GM12878 (cell line): ENCODE measurements at regions not wholly inside any gene's neighbourhood (a gene's known extent, or its start where the extent isn't known, plus 50 kb on each side); places are given as distances from the start of the nearest gene placed in this dataset.

Experiments used
- ATAC-seq: fragments of 200-7000 bp; cut with Tn5 transposase; 3 replicates; pipeline ENCODE4 v1.9.1; 2020; ENCODE audit warnings: mild to moderate bottlenecking, moderate library complexity
- BruUV-seq: library from RNA; stranded (reverse); fragments of 400-500 nt; replicated peaks from 2 replicates; lab custom pipeline; 2021; lab: Mats Ljungman, UMichigan
- CTCF ChIA-PET: fragments of 300-600 bp; sonication (Branson Sonifier 250); formaldehyde crosslinking; extraction: SDS; loops from one replicate; lab custom pipeline; 2021; ENCODE audit warnings: inconsistent platforms; lab: Yijun Ruan, JAX
- POLR2A ChIA-PET: fragments of 350-600 bp; formaldehyde crosslinking; extraction: SDS; loops from one replicate; lab custom pipeline; 2021; ENCODE audit warnings: inconsistent platforms; lab: Charles Lee
- RAD21 ChIA-PET: fragments of 300-600 bp; sonication (Branson Sonifier 250); formaldehyde crosslinking; loops from one replicate; lab custom pipeline; 2023; ENCODE audit warnings: antibody characterized with exemption; ENCODE audit not compliant: unreplicated experiment; lab: Charles Lee
- SMC1A ChIA-PET: fragments of 300-600 bp; sonication (Branson Sonifier 250); formaldehyde crosslinking; loops from one replicate; lab custom pipeline; 2023; ENCODE audit not compliant: unreplicated experiment, uncharacterized antibody; lab: Charles Lee
- DNase-seq: peaks from one replicate; pipeline ENCODE4 v3.0.0-alpha.2; 2011; ENCODE audit warnings: low read depth, low spot score
- FAIRE-seq: peaks from 3 replicates; lab custom pipeline; 2011; peaks lifted over from hg19 to GRCh38; lab: Jason Lieb, UNC
- H2AFZ ChIP-seq: 2 replicates; pipeline ENCODE4 v1.6.0; 2011; ENCODE audit warnings: low read depth, low read length, control low read depth; ENCODE audit not compliant: control insufficient read depth
- H3K27ac ChIP-seq: 2 replicates; pipeline ENCODE4 v1.5.1; 2011; ENCODE audit warnings: control low read depth; ENCODE audit not compliant: control insufficient read depth, insufficient read depth
- H3K27me3 ChIP-seq, 2 experiments: replicated peaks in 1 of 2; 2 replicates each; pipeline versions ENCODE4 v1.6.0 to v1.6.1; 2011; ENCODE audit warnings: low read length in 1 of 2; ENCODE audit not compliant: control insufficient read depth in 2 of 2, insufficient read depth in 2 of 2
- H3K36me3 ChIP-seq, 2 experiments: 2 replicates each; pipeline ENCODE4 v1.5.1; 2011; ENCODE audit warnings: low read length in 1 of 2; ENCODE audit not compliant: control insufficient read depth in 2 of 2, insufficient read depth in 2 of 2
- H3K4me1 ChIP-seq: 2 replicates; pipeline ENCODE4 v1.6.1; 2011; ENCODE audit warnings: mild to moderate bottlenecking, low read length, moderate library complexity, mixed read lengths; ENCODE audit not compliant: control insufficient read depth, insufficient read depth
- H3K4me2 ChIP-seq: 2 replicates; pipeline ENCODE4 v1.6.0; 2011; ENCODE audit warnings: control low read depth; ENCODE audit not compliant: control insufficient read depth, insufficient read depth
- H3K4me3 ChIP-seq: fragments of 200-600 bp; sonication (generic); 2 replicates; pipeline ENCODE4 v1.5.1; 2016
- H3K79me2 ChIP-seq: 2 replicates; pipeline ENCODE4 v1.6.0; 2011; ENCODE audit warnings: low read length; ENCODE audit not compliant: control insufficient read depth, insufficient read depth
- H3K9ac ChIP-seq: 2 replicates; pipeline ENCODE4 v1.8.0; 2011; ENCODE audit warnings: low read length, control low read depth, mixed read lengths; ENCODE audit not compliant: control insufficient read depth, insufficient read depth
- H3K9me3 ChIP-seq: replicated peaks from 3 replicates; pipeline ENCODE4 v1.5.1; 2011; ENCODE audit warnings: mild to moderate bottlenecking, low read length; ENCODE audit not compliant: control insufficient read depth, insufficient read depth
- H4K20me1 ChIP-seq: 2 replicates; pipeline ENCODE4 v1.6.0; 2011; ENCODE audit not compliant: control insufficient read depth, insufficient read depth
- ASH2L ChIP-seq: fragments of 300-600, 200-600 bp; sonication (generic); IDR thresholded peaks from 2 replicates; pipeline ENCODE4 v1.6.1; 2017; ENCODE audit warnings: low read depth, mild to moderate bottlenecking, borderline replicate concordance
- BHLHE40 ChIP-seq, 2 experiments: fragments of 450-650 bp in 1 of 2; IDR thresholded peaks; 2 replicates each; pipeline ENCODE4 v1.6.1; 2011 to 2017; ENCODE audit warnings: low read depth in 2 of 2, borderline replicate concordance in 1 of 2, improper control_type of control experiment in 1 of 2, low read length in 1 of 2, mild to moderate bottlenecking in 1 of 2
- BRCA1 ChIP-seq: IDR thresholded peaks from 2 replicates; pipeline ENCODE4 v1.6.1; 2011; ENCODE audit warnings: low read depth, low read length, improper control_type of control experiment
- CHD4 ChIP-seq: fragments of 200-600 bp; sonication (generic); IDR thresholded peaks from 2 replicates; pipeline ENCODE4 v1.6.1; 2016; ENCODE audit warnings: mild to moderate bottlenecking
- CTCF ChIP-seq, 3 experiments: IDR thresholded peaks in 2 of 3; conservative IDR thresholded peaks in 1 of 3; 2 replicates each; pipeline ENCODE4 v1.5.1; 2011; ENCODE audit warnings: low read depth in 3 of 3, low read length in 3 of 3, mild to moderate bottlenecking in 3 of 3, control low read depth in 2 of 3, moderate library complexity in 2 of 3, inconsistent platforms in 1 of 3, mixed read lengths in 1 of 3; ENCODE audit not compliant: control insufficient read depth in 2 of 3, insufficient read depth in 1 of 3; ENCODE audit errors: extremely low read depth in 1 of 3
- E2F4 ChIP-seq: IDR thresholded peaks from 2 replicates; pipeline ENCODE4 v1.6.1; 2012; ENCODE audit warnings: low read depth, low read length, improper control_type of control experiment
- EED ChIP-seq: sonication (generic); IDR thresholded peaks from 2 replicates; pipeline ENCODE4 v1.6.1; 2016; ENCODE audit warnings: antibody characterized with exemption, low read depth
- GABPA ChIP-seq: IDR thresholded peaks from 2 replicates; pipeline ENCODE4 v1.6.1; 2014; ENCODE audit warnings: antibody characterized with exemption, low read depth, mild to moderate bottlenecking, inconsistent platforms
- HDAC6 ChIP-seq: fragments of 200-600 bp; sonication (generic); IDR thresholded peaks from one replicate; pipeline ENCODE4 v1.8.0; 2017; ENCODE audit warnings: antibody characterized with exemption; ENCODE audit not compliant: unreplicated experiment
- JUNB ChIP-seq: IDR thresholded peaks from 2 replicates; pipeline ENCODE4 v1.6.1; 2016; ENCODE audit warnings: antibody characterized with exemption, mild to moderate bottlenecking
- LARP7 ChIP-seq: fragments of 450-650 bp; IDR thresholded peaks from 2 replicates; pipeline ENCODE4 v1.6.1; 2017; ENCODE audit warnings: mild to moderate bottlenecking
- MEF2B ChIP-seq: fragments of 450-650 bp; IDR thresholded peaks from 2 replicates; pipeline ENCODE4 v1.6.1; 2018; ENCODE audit warnings: mild to moderate bottlenecking, moderate library complexity; ENCODE audit not compliant: partially characterized antibody, poor library complexity, severe bottlenecking
- NR2F1 ChIP-seq: fragments of 450-650 bp; conservative IDR thresholded peaks from 2 replicates; pipeline ENCODE4 v1.6.1; 2017; ENCODE audit warnings: mild to moderate bottlenecking
- RBBP5 ChIP-seq: fragments of 200-600 bp; sonication (generic); conservative IDR thresholded peaks from 2 replicates; pipeline ENCODE4 v1.6.1; 2016
- SREBF1 ChIP-seq: IDR thresholded peaks from 2 replicates; pipeline ENCODE4 v1.6.1; 2012; ENCODE audit warnings: mild to moderate bottlenecking, low read length
- TCF12 ChIP-seq: IDR thresholded peaks from 2 replicates; pipeline ENCODE4 v1.6.1; 2011; ENCODE audit warnings: low read depth, mild to moderate bottlenecking, low read length
- WGBS: methylation state at CpG from one replicate; pipeline ENCODE4 v1.1.6; 2016; ENCODE audit warnings: low lambda C conversion rate; ENCODE audit not compliant: insufficient replicate concordance, insufficient coverage; ENCODE audit errors: missing lambda C conversion rate; 5-methylcytosine and 5-hydroxymethylcytosine counted together
- in situ Hi-C: fragments of 300-500 bp; cut with MboI; formaldehyde crosslinking; loops from 9 replicates; pipeline ENCODE4 v1.14.3; 2018; ENCODE audit warnings: mixed read lengths
- intact Hi-C: fragments of 100-400 bp; cut with micrococcal nuclease; formaldehyde crosslinking; loops from one replicate; pipeline ENCODE4 v1.14.2; 2022; ENCODE audit not compliant: unreplicated experiment
- TF ChIP-seq, protein P1 (sequence below): IDR thresholded peaks from 2 replicates; pipeline ENCODE4 v1.6.1; 2011; ENCODE audit warnings: borderline replicate concordance, low read depth, mild to moderate bottlenecking, moderate library complexity, low read length; ENCODE audit not compliant: insufficient read depth, poor library complexity, severe bottlenecking
- TF ChIP-seq, protein P2 (sequence below): fragments of 450-650 bp; IDR thresholded peaks from 2 replicates; pipeline ENCODE4 v1.6.1; 2018; ENCODE audit warnings: mild to moderate bottlenecking, low read depth, moderate library complexity; ENCODE audit not compliant: partially characterized antibody

GRCh38 chr4:23736466-23736865 lies 153.4 kb downstream of the PPARGC1A start:
- DNase-seq (no peak), ATAC-seq (no peak), FAIRE-seq (no peak)
- no peaks in the 10 kb centered on the region for H3K79me2 ChIP-seq
- intact Hi-C loops (no loop called here), in situ Hi-C loops (no loop called here)
- H3K4me3 ChIP-seq = no peak overlapping the region
- H3K27ac ChIP-seq = no peak overlapping the region
- POLR2A ChIA-PET = no interaction called here
- no peaks in the 10 kb centered on the region for H3K9me3 ChIP-seq
- H3K4me2 ChIP-seq = no peak overlapping the region
- CTCF ChIA-PET = no interaction called here
- no peaks in the 10 kb centered on the region for H3K4me1 ChIP-seq
- WGBS = 0% methylated on average over 1 of the region's 1 CpG
- TF ChIP-seq, protein P1, sequence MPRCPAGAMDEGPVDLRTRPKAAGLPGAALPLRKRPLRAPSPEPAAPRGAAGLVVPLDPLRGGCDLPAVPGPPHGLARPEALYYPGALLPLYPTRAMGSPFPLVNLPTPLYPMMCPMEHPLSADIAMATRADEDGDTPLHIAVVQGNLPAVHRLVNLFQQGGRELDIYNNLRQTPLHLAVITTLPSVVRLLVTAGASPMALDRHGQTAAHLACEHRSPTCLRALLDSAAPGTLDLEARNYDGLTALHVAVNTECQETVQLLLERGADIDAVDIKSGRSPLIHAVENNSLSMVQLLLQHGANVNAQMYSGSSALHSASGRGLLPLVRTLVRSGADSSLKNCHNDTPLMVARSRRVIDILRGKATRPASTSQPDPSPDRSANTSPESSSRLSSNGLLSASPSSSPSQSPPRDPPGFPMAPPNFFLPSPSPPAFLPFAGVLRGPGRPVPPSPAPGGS = no peak
- TF ChIP-seq SREBF1 = no peak
- TF ChIP-seq ASH2L = no peak
- TF ChIP-seq GABPA = no peak
- TF ChIP-seq TCF12 = no peak
- TF ChIP-seq JUNB = no peak
- TF ChIP-seq CHD4 = no peak
- no peak for TF ChIP-seq NR2F1
- no peak for TF ChIP-seq CTCF (IDR thresholded peaks at IDR 0.05 in 2 of 3, conservative IDR thresholded peaks at IDR 0.05 in 1 of 3; ENCODE audit: control insufficient read depth in 2 of 3, extremely low read depth in 1 of 3, insufficient read depth in 1 of 3, low read depth in 3 of 3, low read length in 3 of 3)
- TF ChIP-seq EED = no peak
- TF ChIP-seq LARP7 = no peak
- no peak for TF ChIP-seq E2F4
- TF ChIP-seq BRCA1 = no peak
- TF ChIP-seq BHLHE40 (IDR thresholded peaks at IDR 0.05; ENCODE audit: borderline replicate concordance in 1 of 2, low read depth in 2 of 2, low read length in 1 of 2) = no peak
- TF ChIP-seq RBBP5 = no peak
- no peak for TF ChIP-seq MEF2B
- TF ChIP-seq, protein P2, sequence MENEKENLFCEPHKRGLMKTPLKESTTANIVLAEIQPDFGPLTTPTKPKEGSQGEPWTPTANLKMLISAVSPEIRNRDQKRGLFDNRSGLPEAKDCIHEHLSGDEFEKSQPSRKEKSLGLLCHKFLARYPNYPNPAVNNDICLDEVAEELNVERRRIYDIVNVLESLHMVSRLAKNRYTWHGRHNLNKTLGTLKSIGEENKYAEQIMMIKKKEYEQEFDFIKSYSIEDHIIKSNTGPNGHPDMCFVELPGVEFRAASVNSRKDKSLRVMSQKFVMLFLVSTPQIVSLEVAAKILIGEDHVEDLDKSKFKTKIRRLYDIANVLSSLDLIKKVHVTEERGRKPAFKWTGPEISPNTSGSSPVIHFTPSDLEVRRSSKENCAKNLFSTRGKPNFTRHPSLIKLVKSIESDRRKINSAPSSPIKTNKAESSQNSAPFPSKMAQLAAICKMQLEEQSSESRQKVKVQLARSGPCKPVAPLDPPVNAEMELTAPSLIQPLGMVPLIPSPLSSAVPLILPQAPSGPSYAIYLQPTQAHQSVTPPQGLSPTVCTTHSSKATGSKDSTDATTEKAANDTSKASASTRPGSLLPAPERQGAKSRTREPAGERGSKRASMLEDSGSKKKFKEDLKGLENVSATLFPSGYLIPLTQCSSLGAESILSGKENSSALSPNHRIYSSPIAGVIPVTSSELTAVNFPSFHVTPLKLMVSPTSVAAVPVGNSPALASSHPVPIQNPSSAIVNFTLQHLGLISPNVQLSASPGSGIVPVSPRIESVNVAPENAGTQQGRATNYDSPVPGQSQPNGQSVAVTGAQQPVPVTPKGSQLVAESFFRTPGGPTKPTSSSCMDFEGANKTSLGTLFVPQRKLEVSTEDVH = no peak
- TF ChIP-seq HDAC6 = no peak
- H3K9ac ChIP-seq = no peak overlapping the region
- H3K27me3 ChIP-seq = no peaks in the 10 kb centered on the region
- no TSS peak for BruUV-seq
- RAD21 ChIA-PET = no interaction called here
- H4K20me1 ChIP-seq = no peaks in the 10 kb centered on the region
- H2AFZ ChIP-seq = no peak overlapping the region
- SMC1A ChIA-PET = no interaction called here
- H3K36me3 ChIP-seq = no peaks in the 10 kb centered on the region
